Spinal cord (tissue), 9 donors: ENCODE measurements at regions not wholly inside any gene's neighbourhood (a gene's known extent, or its start where the extent isn't known, plus 50 kb on each side); places are given as distances from the start of the nearest gene placed in this dataset.

Experiments used
- DNase-seq, 6 donors: peaks; one replicate each; pipeline versions ENCODE4 v3.0.0 to v3.0.0-alpha.2; 2013 to 2015; ENCODE audit warnings: low spot score in 6 of 6, low read depth in 4 of 6
- H3K27ac ChIP-seq: one replicate; pipeline ENCODE4 v1.5.1; 2013; ENCODE audit warnings: low read depth, low read length, control low read depth
- H3K27me3 ChIP-seq: one replicate; pipeline ENCODE4 v1.6.1; 2013; ENCODE audit warnings: low read length; ENCODE audit not compliant: control insufficient read depth, insufficient read depth
- H3K36me3 ChIP-seq: one replicate; pipeline ENCODE4 v1.6.1; 2013; ENCODE audit warnings: low read length; ENCODE audit not compliant: control insufficient read depth, insufficient read depth
- H3K4me1 ChIP-seq: one replicate; pipeline ENCODE4 v1.6.1; 2013; ENCODE audit warnings: low read length; ENCODE audit not compliant: control insufficient read depth, insufficient read depth
- H3K4me3 ChIP-seq: one replicate; pipeline ENCODE4 v1.5.1; 2013; ENCODE audit warnings: low read depth, low read length, control low read depth
- H3K9me3 ChIP-seq: one replicate; pipeline ENCODE4 v1.6.1; 2013; ENCODE audit warnings: low read length; ENCODE audit not compliant: control insufficient read depth, insufficient read depth
- WGBS: methylation state at CpG from one replicate; pipeline ENCODE4 v1.1.5; 2013; ENCODE audit warnings: missing lambda C conversion rate; ENCODE audit not compliant: insufficient coverage; 5-methylcytosine and 5-hydroxymethylcytosine counted together
- donor health status: healthy.

DNA sequence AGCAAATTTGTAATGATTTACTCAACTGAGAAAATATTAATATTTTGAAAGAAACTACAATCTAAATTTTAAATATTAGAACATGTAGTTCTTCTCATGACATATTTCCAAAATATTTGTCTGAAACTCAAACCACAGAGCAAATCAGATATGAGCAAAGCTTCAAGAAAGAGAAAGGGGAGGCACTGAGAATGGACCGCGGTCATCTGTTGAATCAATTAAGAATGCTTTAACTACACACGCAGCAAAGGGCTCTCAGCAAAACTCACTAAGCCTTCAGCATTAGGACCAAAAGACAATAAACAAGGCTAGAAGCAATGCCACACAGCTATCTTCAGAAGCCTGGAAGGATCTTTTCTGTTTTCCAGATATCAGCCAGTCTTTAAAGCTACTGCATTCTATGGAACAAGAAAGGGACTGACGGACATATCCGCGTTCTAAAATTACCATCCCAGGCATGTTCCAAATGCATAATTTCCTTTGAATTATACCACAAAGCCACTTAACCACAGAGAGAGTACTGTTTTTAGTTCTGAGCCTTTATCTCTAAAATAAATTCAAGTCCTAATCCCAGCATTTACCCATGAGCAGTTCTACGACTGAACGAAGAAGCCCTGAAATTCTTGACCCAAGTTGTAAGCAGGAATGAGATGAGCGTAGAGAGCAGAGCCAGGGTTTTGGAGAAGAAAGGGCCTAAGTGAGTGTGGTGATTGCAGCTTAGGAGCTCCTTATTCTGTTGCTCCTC lies 513.5 kb downstream of the AGTPBP1 start:
- Histone ChIP-seq H3K36me3 (no peaks in the 10 kb centered on the region), H3K27ac (no peak overlapping the region), H3K9me3 (no peaks in the 10 kb centered on the region), H3K27me3 (no peaks in the 10 kb centered on the region), H3K4me1 (no peaks in the 10 kb centered on the region), H3K4me3 (no peak overlapping the region)
- DNase-seq = no peak
- WGBS = 79% methylated on average over 2 of the region's 9 CpGs

DNA sequence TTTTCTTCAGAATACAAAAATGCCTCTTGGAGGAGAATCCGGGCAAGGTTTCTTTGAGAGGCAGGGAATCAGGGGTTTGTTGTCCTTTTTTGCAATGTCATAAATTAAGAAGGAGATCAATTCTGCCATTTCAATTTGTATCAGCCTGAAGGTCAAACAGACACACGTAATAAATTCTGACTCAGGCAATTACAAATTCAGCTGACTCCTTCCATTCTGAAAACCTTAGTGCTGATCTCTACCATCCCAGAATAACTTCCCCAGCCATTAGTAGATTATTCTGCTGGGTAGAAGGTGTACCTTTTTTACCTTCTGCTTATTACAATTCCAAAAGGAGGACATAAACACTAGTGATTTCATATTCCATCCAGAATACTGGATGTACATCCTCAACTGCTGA lies 516.6 kb downstream of the AGTPBP1 start:
- no peaks in the 10 kb centered on the region for H3K27me3 ChIP-seq
- WGBS = no CpG with 5 or more reads among the region's 2 CpGs
- no peaks in the 10 kb centered on the region for H3K36me3 ChIP-seq
- H3K4me1 ChIP-seq = no peaks in the 10 kb centered on the region
- DNase-seq = no peak
- H3K4me3 ChIP-seq = no peak overlapping the region
- no peaks in the 10 kb centered on the region for H3K9me3 ChIP-seq
- H3K27ac ChIP-seq = no peak overlapping the region

DNA sequence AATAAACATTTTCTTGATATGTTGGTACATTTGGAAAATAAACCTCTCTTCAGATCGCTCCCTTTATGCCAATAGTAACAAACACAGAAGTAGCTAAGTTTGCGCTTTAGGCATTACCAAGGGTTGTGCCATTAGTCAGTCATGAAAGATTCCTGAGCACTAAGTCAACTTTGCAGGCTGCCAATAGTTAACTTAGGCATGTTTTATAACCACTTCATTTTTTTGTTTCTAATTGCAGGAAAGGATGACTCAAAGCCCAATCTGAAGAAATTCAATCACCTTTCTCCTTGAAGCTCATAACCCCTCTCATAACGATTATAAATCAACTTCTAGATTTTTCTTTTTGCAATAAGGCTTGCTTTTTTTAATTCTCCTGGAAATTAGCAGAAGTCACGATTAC lies 517.0 kb downstream of the AGTPBP1 start:
- no peaks in the 10 kb centered on the region for H3K9me3 ChIP-seq
- no peaks in the 10 kb centered on the region for H3K4me1 ChIP-seq
- DNase-seq = no peak
- H3K27ac ChIP-seq = no peak overlapping the region
- no peaks in the 10 kb centered on the region for H3K27me3 ChIP-seq
- no peaks in the 10 kb centered on the region for H3K36me3 ChIP-seq
- 100% methylated on average over 3 of the region's 4 CpGs for WGBS
- no peak overlapping the region for H3K4me3 ChIP-seq

DNA sequence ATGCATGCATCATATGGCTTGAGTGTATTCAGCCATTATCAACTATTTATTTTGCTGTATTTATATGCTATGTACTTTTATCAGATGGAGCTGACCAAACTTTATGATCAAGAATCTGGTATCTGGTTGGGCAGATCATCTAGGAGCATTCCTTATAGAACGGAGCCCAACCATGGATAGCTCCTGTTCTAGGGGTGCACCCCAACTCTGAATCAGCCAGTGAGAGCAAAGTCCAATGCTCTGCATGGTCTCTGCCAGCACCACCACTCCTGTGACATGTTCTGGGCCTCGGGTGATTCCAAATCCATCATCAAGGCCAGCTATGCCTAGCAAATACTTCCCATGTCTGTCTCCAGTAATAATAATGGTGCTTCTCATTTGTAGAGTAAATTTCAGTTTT lies 517.5 kb downstream of the AGTPBP1 start:
- Histone ChIP-seq H3K4me1 (no peaks in the 10 kb centered on the region), H3K27ac (no peak overlapping the region), H3K27me3 (no peaks in the 10 kb centered on the region), H3K36me3 (no peaks in the 10 kb centered on the region), H3K9me3 (no peaks in the 10 kb centered on the region), H3K4me3 (no peak overlapping the region)
- no peak for DNase-seq
- WGBS = 100% methylated on average over 1 of the region's 2 CpGs

DNA sequence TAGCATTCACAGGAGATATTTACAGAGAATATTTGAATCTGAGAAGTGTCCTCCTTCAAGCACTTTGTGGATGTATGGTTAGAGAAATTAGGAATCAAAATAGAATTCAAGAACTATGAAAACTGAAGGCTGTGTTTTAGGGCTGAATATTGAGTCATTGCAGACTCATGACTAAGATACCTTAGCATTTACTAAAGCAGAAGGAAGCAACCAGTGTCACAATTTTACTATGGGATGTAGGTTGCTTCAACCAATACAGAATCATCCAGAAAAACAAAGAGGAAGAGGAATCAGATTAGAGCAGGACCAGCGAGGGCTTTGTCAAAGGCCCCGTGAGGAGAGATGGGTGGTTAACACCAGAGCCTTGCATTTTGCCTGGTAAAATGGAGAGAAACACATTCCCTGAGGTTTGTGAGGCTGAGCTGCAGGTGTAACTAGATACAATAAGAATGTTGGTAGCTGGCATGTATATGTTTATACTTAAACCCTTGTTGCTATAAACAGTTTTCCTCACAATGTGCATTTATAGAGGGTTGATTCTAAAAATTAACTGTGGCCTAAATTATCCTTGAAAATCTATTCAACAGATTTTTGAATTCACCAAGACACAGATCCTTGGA lies 518.1 kb downstream of the AGTPBP1 start:
- WGBS = 100% methylated on average over 2 of the region's 2 CpGs
- no peaks in the 10 kb centered on the region for H3K4me1 ChIP-seq
- DNase-seq = no peak
- H3K27me3 ChIP-seq = no peaks in the 10 kb centered on the region
- no peaks in the 10 kb centered on the region for H3K9me3 ChIP-seq
- no peak overlapping the region for H3K27ac ChIP-seq
- H3K36me3 ChIP-seq = no peaks in the 10 kb centered on the region
- H3K4me3 ChIP-seq = no peak overlapping the region

DNA sequence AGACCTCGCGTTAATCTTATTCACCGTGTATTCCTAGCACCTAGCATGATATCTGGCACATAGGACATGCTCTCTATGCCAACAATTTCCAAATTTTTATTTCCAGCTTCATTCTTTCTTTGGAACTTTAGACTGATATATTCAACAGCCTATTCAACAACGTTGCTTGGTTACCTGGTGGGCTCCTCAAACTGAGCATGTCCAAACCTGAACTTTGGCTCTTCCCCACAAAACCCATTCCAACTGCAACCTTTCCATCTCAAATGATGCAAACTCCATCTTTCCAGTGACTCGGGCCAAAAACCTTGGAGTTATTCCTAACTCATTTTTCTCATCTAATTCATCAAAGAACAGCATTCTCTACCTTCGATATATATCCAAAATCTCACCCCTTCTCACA lies 525.2 kb downstream of the AGTPBP1 start:
- no peak overlapping the region for H3K4me3 ChIP-seq
- 75% methylated on average over 6 of the region's 6 CpGs for WGBS
- no peaks in the 10 kb centered on the region for H3K9me3 ChIP-seq
- no peak for DNase-seq
- H3K4me1 ChIP-seq = no peaks in the 10 kb centered on the region
- H3K27ac ChIP-seq = no peak overlapping the region
- no peaks in the 10 kb centered on the region for H3K27me3 ChIP-seq
- no peaks in the 10 kb centered on the region for H3K36me3 ChIP-seq

DNA sequence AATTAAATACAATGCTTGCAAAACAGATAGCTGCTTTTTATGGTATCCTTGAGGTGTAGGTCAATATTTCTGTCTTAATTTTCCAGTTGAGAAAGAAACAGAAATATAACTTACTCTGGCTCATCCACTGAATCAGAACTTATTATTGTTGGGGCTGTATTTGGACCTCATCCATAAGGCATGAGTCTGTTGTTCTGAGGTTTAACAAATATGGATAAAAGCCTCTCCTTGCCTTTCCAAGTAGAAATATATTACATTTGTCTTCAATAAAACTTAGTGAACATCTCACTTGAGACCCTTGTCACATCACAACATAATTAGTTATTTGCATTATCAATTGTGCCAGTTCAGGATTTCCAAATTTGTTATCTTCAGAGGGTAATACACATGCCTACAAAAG lies 525.8 kb downstream of the AGTPBP1 start:
- H3K27ac ChIP-seq = no peak overlapping the region

DNA sequence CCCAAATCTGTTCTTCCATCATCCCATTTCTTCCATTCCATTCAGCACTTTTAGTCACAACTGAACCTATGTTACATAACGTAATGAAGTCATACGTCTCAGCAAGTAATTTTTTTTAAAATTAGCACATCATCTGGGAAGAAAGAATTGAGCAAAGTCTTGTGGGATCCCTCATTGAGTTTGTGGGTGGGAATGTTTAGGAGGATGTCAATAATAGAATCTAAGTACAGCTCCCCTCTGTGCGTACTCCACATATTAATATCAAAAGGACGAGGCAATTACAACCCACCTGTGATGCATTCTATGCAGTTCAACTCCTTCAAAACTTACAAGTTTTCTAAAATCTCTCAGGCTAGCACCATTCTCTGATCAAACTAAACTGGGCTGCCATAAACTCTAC lies 526.3 kb downstream of the AGTPBP1 start:
- DNase-seq = no peak
- Histone ChIP-seq H3K4me1 (no peaks in the 10 kb centered on the region), H3K27ac (no peak overlapping the region), H3K4me3 (no peak overlapping the region), H3K27me3 (no peaks in the 10 kb centered on the region), H3K36me3 (no peaks in the 10 kb centered on the region), H3K9me3 (no peaks in the 10 kb centered on the region)
- 100% methylated on average over 1 of the region's 4 CpGs for WGBS

More for the DNA sequence above, 525.8 kb downstream of the AGTPBP1 start:
- H3K27me3 ChIP-seq = no peaks in the 10 kb centered on the region
- DNase-seq = no peak
- H3K4me3 ChIP-seq = no peak overlapping the region
- H3K36me3 ChIP-seq = no peaks in the 10 kb centered on the region
- no peaks in the 10 kb centered on the region for H3K9me3 ChIP-seq
- no peaks in the 10 kb centered on the region for H3K4me1 ChIP-seq

DNA sequence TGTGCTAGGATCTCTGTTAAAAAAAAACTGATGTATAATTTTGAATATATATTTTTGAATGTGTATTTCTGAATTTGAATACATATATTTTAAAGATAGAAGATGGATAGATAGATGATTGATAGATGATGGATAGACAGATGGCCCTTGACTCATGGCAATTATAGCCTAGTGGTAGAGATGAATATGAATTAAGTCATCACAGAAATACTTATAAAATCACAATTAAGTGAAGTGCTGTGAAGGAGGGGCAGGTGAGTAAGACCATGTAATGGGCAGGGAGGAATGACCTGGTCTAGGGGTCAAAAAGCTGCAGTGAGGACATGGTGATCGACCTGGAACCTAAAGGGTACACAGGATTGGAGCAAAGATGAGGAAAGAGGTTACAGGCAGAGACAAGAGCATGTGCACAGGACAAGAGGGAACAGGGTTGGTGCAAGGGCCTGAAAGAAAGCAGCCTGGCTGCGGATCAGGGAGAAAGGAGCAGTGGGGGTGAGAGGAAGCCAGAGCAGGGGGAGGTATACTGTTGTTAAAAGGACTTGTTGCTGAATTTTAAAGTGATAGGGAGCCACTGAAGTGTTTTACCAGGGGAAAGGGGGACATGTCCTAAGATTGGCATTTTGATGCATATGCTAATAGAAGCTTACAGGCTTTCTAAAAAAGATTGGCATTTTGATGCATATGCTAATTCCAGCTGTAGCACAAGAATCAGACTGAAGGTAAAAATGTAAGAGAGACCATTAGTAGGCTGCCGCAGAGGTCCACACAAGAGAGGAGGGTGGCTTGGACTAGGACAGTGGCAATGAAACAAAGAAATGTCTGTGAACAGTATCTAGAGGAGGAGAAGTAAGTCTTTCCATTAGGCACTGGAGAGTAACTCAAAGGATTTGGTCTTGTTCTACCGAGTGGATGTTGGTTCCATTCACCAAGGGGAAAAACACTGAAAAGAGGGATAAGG lies 527.8 kb downstream of the AGTPBP1 start:
- no peak overlapping the region for H3K4me3 ChIP-seq
- H3K4me1 ChIP-seq = no peaks in the 10 kb centered on the region
- H3K27me3 ChIP-seq = no peaks in the 10 kb centered on the region
- DNase-seq = no peak
- 57% methylated on average over 4 of the region's 4 CpGs for WGBS
- H3K9me3 ChIP-seq = no peaks in the 10 kb centered on the region
- no peak overlapping the region for H3K27ac ChIP-seq
- no peaks in the 10 kb centered on the region for H3K36me3 ChIP-seq
